ENCODE measurements at regions not wholly inside any gene's neighbourhood (a gene's known extent, or its start where the extent isn't known, plus 50 kb on each side); places are given as distances from the start of the nearest gene placed in this dataset.

- DNase-seq: no peak
These were observed 53.8 kb upstream of the GPR78 start for GRCh38 chr4:8526363-8526855.

GRCh38 chr4:8528713-8529112 is 51.5 kb upstream of the GPR78 start:
- DNase-seq: peak; percentile 41
